GM12878 (cell line): ENCODE measurements at regions not wholly inside any gene's neighbourhood (a gene's known extent, or its start where the extent isn't known, plus 50 kb on each side); places are given as distances from the start of the nearest gene placed in this dataset.

Experiments
- ETV6 ChIP-seq, 2 experiments: fragments of 450-650 bp in 1 of 2; IDR thresholded peaks in 1 of 2; conservative IDR thresholded peaks in 1 of 2; 2 replicates each; pipeline ENCODE4 v1.6.1; 2014; ENCODE audit warnings: antibody characterized with exemption in 1 of 2, borderline replicate concordance in 1 of 2, low read depth in 1 of 2, mild to moderate bottlenecking in 1 of 2, moderate library complexity in 1 of 2
- HCFC1 ChIP-seq: fragments of 150-350 bp; IDR thresholded peaks from 2 replicates; pipeline ENCODE4 v1.6.1; 2014; ENCODE audit warnings: low read length
- JUNB ChIP-seq: IDR thresholded peaks from 2 replicates; pipeline ENCODE4 v1.6.1; 2016; ENCODE audit warnings: antibody characterized with exemption, mild to moderate bottlenecking
- MYC ChIP-seq: IDR thresholded peaks from 2 replicates; pipeline ENCODE4 v1.6.1; 2011; ENCODE audit warnings: mild to moderate bottlenecking, low read length, moderate library complexity, inconsistent platforms; ENCODE audit not compliant: insufficient read depth, insufficient replicate concordance, insufficient read length, severe bottlenecking
- NR2F1 ChIP-seq: fragments of 450-650 bp; conservative IDR thresholded peaks from 2 replicates; pipeline ENCODE4 v1.6.1; 2017; ENCODE audit warnings: mild to moderate bottlenecking
- PBX3 ChIP-seq: IDR thresholded peaks from 2 replicates; pipeline ENCODE4 v1.6.1; 2011; ENCODE audit warnings: mild to moderate bottlenecking, low read depth, low read length, moderate library complexity; ENCODE audit not compliant: insufficient replicate concordance
- RELA ChIP-seq: fragments of 450-650 bp; IDR thresholded peaks from 2 replicates; pipeline ENCODE4 v1.8.0; 2014; ENCODE audit warnings: borderline replicate concordance; ENCODE audit not compliant: partially characterized antibody
- REST ChIP-seq: IDR thresholded peaks from 2 replicates; pipeline ENCODE4 v1.6.1; 2012; ENCODE audit warnings: mild to moderate bottlenecking, low read depth, low read length
- SIX5 ChIP-seq: IDR thresholded peaks from 2 replicates; pipeline ENCODE4 v1.6.1; 2011; ENCODE audit warnings: mild to moderate bottlenecking, low read depth, low read length, moderate library complexity; ENCODE audit not compliant: severe bottlenecking
- SMC3 ChIP-seq: IDR thresholded peaks from 2 replicates; pipeline ENCODE4 v1.6.1; 2011; ENCODE audit warnings: low read length, improper control_type of control experiment, borderline replicate concordance
- SREBF1 ChIP-seq: IDR thresholded peaks from 2 replicates; pipeline ENCODE4 v1.6.1; 2012; ENCODE audit warnings: mild to moderate bottlenecking, low read length
- ZBTB11 ChIP-seq: fragments of 450-650 bp; formaldehyde crosslinking; IDR thresholded peaks from 2 replicates; pipeline ENCODE4 v1.5.0; 2022; ENCODE audit warnings: mild to moderate bottlenecking, missing genetic modification characterization
- TF ChIP-seq, protein P1 (sequence below): IDR thresholded peaks from 2 replicates; pipeline ENCODE4 v1.6.1; 2011; ENCODE audit warnings: low read depth, mild to moderate bottlenecking, low read length, moderate library complexity, borderline replicate concordance; ENCODE audit errors: extremely low read depth
- TF ChIP-seq, protein P2 (sequence below): fragments of 450-650 bp; IDR thresholded peaks from 2 replicates; pipeline ENCODE4 v1.6.1; 2017; ENCODE audit warnings: low read depth, mild to moderate bottlenecking, moderate library complexity

- TF ChIP-seq ZBTB11 (no peak), JUNB (no peak), REST (no peak), ETV6 (conservative IDR thresholded peaks at IDR 0.05 in 1 of 2, IDR thresholded peaks at IDR 0.05 in 1 of 2; ENCODE audit: borderline replicate concordance in 1 of 2, low read depth in 1 of 2) (no peak), RELA (no peak), SMC3 (no peak), SIX5 (no peak), NR2F1 (no peak), HCFC1 (no peak), MYC (no peak), SREBF1 (no peak), PBX3 (no peak)
- TF ChIP-seq, protein P1, sequence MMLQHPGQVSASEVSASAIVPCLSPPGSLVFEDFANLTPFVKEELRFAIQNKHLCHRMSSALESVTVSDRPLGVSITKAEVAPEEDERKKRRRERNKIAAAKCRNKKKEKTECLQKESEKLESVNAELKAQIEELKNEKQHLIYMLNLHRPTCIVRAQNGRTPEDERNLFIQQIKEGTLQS = no peak
- TF ChIP-seq, protein P2, sequence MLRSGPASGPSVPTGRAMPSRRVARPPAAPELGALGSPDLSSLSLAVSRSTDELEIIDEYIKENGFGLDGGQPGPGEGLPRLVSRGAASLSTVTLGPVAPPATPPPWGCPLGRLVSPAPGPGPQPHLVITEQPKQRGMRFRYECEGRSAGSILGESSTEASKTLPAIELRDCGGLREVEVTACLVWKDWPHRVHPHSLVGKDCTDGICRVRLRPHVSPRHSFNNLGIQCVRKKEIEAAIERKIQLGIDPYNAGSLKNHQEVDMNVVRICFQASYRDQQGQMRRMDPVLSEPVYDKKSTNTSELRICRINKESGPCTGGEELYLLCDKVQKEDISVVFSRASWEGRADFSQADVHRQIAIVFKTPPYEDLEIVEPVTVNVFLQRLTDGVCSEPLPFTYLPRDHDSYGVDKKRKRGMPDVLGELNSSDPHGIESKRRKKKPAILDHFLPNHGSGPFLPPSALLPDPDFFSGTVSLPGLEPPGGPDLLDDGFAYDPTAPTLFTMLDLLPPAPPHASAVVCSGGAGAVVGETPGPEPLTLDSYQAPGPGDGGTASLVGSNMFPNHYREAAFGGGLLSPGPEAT = no peak
- TF ChIP-seq, all 136 proteins: peak for 0
Measured at GRCh38 chr12:116435984-116436383, 123.2 kb upstream of the MAP1LC3B2 start (continued).
